PC-3 (cell line): ENCODE measurements at regions not wholly inside any gene's neighbourhood (a gene's known extent, or its start where the extent isn't known, plus 50 kb on each side); places are given as distances from the start of the nearest gene placed in this dataset.

Experiments used
- EZH2 ChIP-seq: fragments of 300-600 bp; sonication (generic); IDR thresholded peaks from one replicate; pipeline ENCODE4 v1.6.1; 2017; ENCODE audit warnings: antibody characterized with exemption, mild to moderate bottlenecking, low read length; ENCODE audit not compliant: unreplicated experiment
- EZH2phosphoT487 ChIP-seq: fragments of 300-600 bp; sonication (generic); IDR thresholded peaks from 2 replicates; pipeline ENCODE4 v1.6.1; 2018; ENCODE audit warnings: mild to moderate bottlenecking, antibody characterized with exemption, low read length, borderline replicate concordance
- TF ChIP-seq, protein P1 (sequence below): fragments of 300-600 bp; sonication (generic); conservative IDR thresholded peaks from 2 replicates; pipeline ENCODE4 v1.5.1; 2017; ENCODE audit warnings: antibody characterized with exemption, low read depth, mild to moderate bottlenecking, low read length

DNA sequence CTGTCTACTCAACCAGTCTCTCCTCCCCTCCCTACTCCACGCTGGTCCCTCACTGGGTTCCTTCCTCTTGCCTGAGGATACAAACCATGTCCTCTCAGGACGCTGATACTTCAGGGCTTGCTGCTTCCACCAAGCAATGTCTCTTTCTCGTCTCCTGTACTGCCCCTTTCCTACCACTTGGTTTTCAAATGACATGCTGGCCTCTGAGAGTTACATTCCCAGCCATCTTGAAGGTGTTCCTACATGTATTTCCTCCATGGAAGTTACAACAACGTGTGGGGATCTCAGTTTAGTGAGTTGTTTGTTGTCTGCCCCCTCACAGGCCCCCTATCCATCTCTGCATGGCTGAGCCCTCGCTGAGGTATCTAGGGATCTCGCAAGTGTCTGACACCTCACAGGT, 334.5 kb upstream of the SKOR2 start:
- TF ChIP-seq, protein P1, sequence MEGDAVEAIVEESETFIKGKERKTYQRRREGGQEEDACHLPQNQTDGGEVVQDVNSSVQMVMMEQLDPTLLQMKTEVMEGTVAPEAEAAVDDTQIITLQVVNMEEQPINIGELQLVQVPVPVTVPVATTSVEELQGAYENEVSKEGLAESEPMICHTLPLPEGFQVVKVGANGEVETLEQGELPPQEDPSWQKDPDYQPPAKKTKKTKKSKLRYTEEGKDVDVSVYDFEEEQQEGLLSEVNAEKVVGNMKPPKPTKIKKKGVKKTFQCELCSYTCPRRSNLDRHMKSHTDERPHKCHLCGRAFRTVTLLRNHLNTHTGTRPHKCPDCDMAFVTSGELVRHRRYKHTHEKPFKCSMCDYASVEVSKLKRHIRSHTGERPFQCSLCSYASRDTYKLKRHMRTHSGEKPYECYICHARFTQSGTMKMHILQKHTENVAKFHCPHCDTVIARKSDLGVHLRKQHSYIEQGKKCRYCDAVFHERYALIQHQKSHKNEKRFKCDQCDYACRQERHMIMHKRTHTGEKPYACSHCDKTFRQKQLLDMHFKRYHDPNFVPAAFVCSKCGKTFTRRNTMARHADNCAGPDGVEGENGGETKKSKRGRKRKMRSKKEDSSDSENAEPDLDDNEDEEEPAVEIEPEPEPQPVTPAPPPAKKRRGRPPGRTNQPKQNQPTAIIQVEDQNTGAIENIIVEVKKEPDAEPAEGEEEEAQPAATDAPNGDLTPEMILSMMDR: no peak
- TF ChIP-seq EZH2 (no peak), EZH2phosphoT487 (no peak)
